LNCaP clone FGC (cell line): ENCODE measurements at regions not wholly inside any gene's neighbourhood (a gene's known extent, or its start where the extent isn't known, plus 50 kb on each side); places are given as distances from the start of the nearest gene placed in this dataset.

Source experiments
- DNase-seq: peaks from one replicate; pipeline ENCODE4 v3.0.0-alpha.2; 2011; ENCODE audit warnings: low read depth
- H3K4me3 ChIP-seq: 2 replicates; pipeline ENCODE4 v1.5.1; 2011; ENCODE audit warnings: mild to moderate bottlenecking, low read depth, low read length, control low read depth
- TF ChIP-seq, protein P1 (sequence below): IDR thresholded peaks from 2 replicates; pipeline ENCODE4 v1.5.1; 2012; ENCODE audit warnings: mild to moderate bottlenecking; ENCODE audit not compliant: control insufficient read depth, insufficient read depth; ENCODE audit errors: extremely low read depth

- no peak for DNase-seq
- H3K4me3 ChIP-seq: no peak overlapping the region
- TF ChIP-seq, protein P1, sequence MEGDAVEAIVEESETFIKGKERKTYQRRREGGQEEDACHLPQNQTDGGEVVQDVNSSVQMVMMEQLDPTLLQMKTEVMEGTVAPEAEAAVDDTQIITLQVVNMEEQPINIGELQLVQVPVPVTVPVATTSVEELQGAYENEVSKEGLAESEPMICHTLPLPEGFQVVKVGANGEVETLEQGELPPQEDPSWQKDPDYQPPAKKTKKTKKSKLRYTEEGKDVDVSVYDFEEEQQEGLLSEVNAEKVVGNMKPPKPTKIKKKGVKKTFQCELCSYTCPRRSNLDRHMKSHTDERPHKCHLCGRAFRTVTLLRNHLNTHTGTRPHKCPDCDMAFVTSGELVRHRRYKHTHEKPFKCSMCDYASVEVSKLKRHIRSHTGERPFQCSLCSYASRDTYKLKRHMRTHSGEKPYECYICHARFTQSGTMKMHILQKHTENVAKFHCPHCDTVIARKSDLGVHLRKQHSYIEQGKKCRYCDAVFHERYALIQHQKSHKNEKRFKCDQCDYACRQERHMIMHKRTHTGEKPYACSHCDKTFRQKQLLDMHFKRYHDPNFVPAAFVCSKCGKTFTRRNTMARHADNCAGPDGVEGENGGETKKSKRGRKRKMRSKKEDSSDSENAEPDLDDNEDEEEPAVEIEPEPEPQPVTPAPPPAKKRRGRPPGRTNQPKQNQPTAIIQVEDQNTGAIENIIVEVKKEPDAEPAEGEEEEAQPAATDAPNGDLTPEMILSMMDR: no peak
These were observed 222.6 kb upstream of the NANOGP8 start for GRCh38 chr15:35307676-35308075.

- no peak for DNase-seq
- TF ChIP-seq, protein P1: no peak
- H3K4me3 ChIP-seq: no peak overlapping the region
These were observed 221.9 kb upstream of the NANOGP8 start for GRCh38 chr15:35307026-35307425.

DNA sequence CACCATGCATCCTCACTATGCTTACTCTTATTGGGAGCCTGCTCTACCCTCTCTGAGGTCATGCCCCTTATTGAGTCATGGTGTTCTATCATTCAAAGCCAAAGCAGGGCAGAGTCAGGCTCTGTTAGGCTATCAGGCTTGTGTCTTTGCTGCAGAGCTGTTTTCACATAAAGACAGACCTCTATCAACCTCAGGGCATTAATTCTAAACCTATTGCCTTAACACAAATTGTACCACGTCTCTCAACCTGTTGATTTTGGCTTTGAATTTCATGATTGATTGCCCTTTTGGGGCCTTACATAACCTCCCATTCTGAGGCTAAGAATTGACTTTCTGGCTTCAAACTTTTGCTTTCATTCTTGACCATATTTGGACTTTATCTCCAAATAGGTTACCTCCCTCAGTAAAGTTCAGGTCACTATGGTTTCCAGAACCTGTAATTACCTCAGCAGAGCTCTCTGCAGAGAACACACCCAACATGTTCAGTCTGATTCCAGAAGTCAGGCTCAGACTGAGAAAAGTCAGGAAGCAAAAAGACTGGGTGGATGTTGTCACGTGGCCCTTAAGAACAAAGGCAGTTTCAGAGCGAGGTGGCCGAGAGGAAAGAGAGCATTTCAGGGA, 221.4 kb upstream of the NANOGP8 start:
- TF ChIP-seq, protein P1: no peak
- DNase-seq: no peak
- no peak overlapping the region for H3K4me3 ChIP-seq

- no peak overlapping the region for H3K4me3 ChIP-seq
- TF ChIP-seq, protein P1: no peak
- DNase-seq: no peak
These were observed 220.9 kb upstream of the NANOGP8 start for GRCh38 chr15:35305946-35306345.

- TF ChIP-seq, protein P1: no peak
- H3K4me3 ChIP-seq: no peak overlapping the region
- no peak for DNase-seq
These were observed 220.0 kb upstream of the NANOGP8 start for GRCh38 chr15:35305031-35305550.

GRCh38 chr15:35304389-35304788, 219.3 kb upstream of the NANOGP8 start:
- H3K4me3 ChIP-seq: no peak overlapping the region
- TF ChIP-seq, protein P1: no peak
- no peak for DNase-seq

DNA sequence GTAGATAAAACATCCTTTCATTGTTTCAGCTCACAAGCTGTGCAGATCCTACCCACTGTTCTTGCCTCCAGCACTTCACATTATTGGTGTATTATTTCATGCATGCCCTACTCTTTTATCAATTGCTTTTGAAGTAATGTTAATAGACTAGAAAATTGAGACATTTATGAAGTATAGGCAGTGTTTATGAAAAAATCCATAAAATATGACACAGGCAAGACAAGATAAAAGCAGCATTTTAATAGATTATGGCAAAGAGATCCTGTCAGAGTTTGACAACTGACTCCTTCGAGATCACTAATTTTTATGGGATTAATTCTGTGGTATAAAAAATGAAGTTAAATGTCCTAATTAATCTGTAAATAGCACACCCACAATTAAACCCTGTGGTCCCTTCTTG, 217.2 kb upstream of the NANOGP8 start:
- H3K4me3 ChIP-seq: no peak overlapping the region
- no peak for DNase-seq
- TF ChIP-seq, protein P1: no peak
